Kidney (tissue), 13 donors: ENCODE measurements at regions not wholly inside any gene's neighbourhood (a gene's known extent, or its start where the extent isn't known, plus 50 kb on each side); places are given as distances from the start of the nearest gene placed in this dataset.

ENCODE experiments used
- DNase-seq, 5 donors: peaks; one replicate each; pipeline ENCODE4 v3.0.0-alpha.2; 2013 to 2020
- FAIRE-seq: peaks from 2 replicates; lab custom pipeline; 2012; peaks lifted over from hg19 to GRCh38; lab: Jason Lieb, UNC
- H3K27ac ChIP-seq, 2 donors: one replicate each; pipeline ENCODE4 v1.7.0; 2013; ENCODE audit warnings: low read depth in 2 of 2, low read length in 2 of 2, inconsistent platforms in 1 of 2
- H3K27me3 ChIP-seq: one replicate; pipeline ENCODE4 v1.7.1; 2013; ENCODE audit warnings: low read length, inconsistent platforms; ENCODE audit not compliant: control insufficient read depth, insufficient read depth
- H3K36me3 ChIP-seq, 3 donors: one replicate each; pipeline versions ENCODE4 v1.7.0 to v1.7.1; 2013; ENCODE audit warnings: low read length in 3 of 3, control low read depth in 1 of 3, inconsistent platforms in 1 of 3; ENCODE audit not compliant: insufficient read depth in 3 of 3, control insufficient read depth in 2 of 3
- H3K4me1 ChIP-seq, 3 donors: one replicate each; pipeline versions ENCODE4 v1.7.0 to v1.7.1; 2013; ENCODE audit warnings: low read length in 3 of 3, inconsistent platforms in 1 of 3, low read depth in 1 of 3; ENCODE audit not compliant: control insufficient read depth in 2 of 3, insufficient read depth in 2 of 3
- H3K4me3 ChIP-seq, 3 donors: one replicate each; pipeline versions ENCODE4 v1.7.0 to v1.8.1; 2013; ENCODE audit warnings: low read length in 3 of 3, control low read depth in 1 of 3, inconsistent platforms in 1 of 3
- H3K9ac ChIP-seq, 3 donors: one replicate each; pipeline versions ENCODE4 v1.7.0 to v1.7.1; 2013; ENCODE audit warnings: low read length in 3 of 3, control low read depth in 1 of 3, inconsistent platforms in 1 of 3
- H3K9me3 ChIP-seq, 3 donors: one replicate each; pipeline versions ENCODE4 v1.7.0 to v1.7.1; 2013; ENCODE audit warnings: low read length in 3 of 3, control low read depth in 1 of 3, inconsistent platforms in 1 of 3; ENCODE audit not compliant: control insufficient read depth in 2 of 3, insufficient read depth in 1 of 3
- CTCF ChIP-seq: IDR thresholded peaks from 3 replicates; pipeline ENCODE4 v1.5.1; 2012; ENCODE audit warnings: mild to moderate bottlenecking, moderate library complexity, borderline replicate concordance; ENCODE audit not compliant: insufficient read depth; ENCODE audit errors: extremely low read depth
- intact Hi-C: fragments of 100-400 bp; cut with DNase I; formaldehyde crosslinking; loops from one replicate; pipeline ENCODE4 v1.11.1; 2022
- donor health status: control.
- donor health status: control.
- donor health status: control.
- donor health status: control.
- donor health status: control.
- donor health status: DM: yes; HTN: yes; CAD: no.
- donor health status: Normal renal cell carcinoma (clear cell type).

- H3K9ac ChIP-seq = no peak overlapping the region
- H3K36me3 ChIP-seq = no peaks in the 10 kb centered on the region
Measured at GRCh38 chr1:240663169-240663879, 51.4 kb upstream of the GREM2 start.

More at GRCh38 chr1:240663169-240663879, 51.4 kb upstream of the GREM2 start:
- no peak for DNase-seq
- TF ChIP-seq CTCF = no peak
- no peak for FAIRE-seq
- Histone ChIP-seq H3K27ac (no peak overlapping the region), H3K9me3 (no peaks in the 10 kb centered on the region), H3K4me1 (no peaks in the 10 kb centered on the region), H3K4me3 (no peak overlapping the region), H3K27me3 (no peaks in the 10 kb centered on the region)
- intact Hi-C loops = no loop called here
